B cell (primary cell): ENCODE measurements at regions not wholly inside any gene's neighbourhood (a gene's known extent, or its start where the extent isn't known, plus 50 kb on each side); places are given as distances from the start of the nearest gene placed in this dataset.

Experiments
- ATAC-seq: fragments of 200-7000 bp; cut with Tn5 transposase; one replicate; pipeline ENCODE4 v1.10.0; 2021; ENCODE audit warnings: low read depth, mild to moderate bottlenecking, moderate number of reproducible peaks, moderate library complexity
- CTCF ChIA-PET: fragments of 350-600 bp; sonication (Branson Sonifier 250); formaldehyde crosslinking; loops from one replicate; lab custom pipeline; 2021; ENCODE audit warnings: antibody characterized with exemption, inconsistent platforms; lab: Charles Lee
- POLR2A ChIA-PET: fragments of 350-600 bp; sonication (Branson Sonifier 250); formaldehyde crosslinking; loops from one replicate; lab custom pipeline; 2021; ENCODE audit warnings: antibody characterized with exemption; lab: Charles Lee
- DNase-seq: peaks from one replicate; pipeline ENCODE4 v3.0.0; 2013
- H2AFZ ChIP-seq: 2 replicates; pipeline ENCODE4 v1.6.1; 2012; ENCODE audit warnings: mild to moderate bottlenecking, low read depth, low read length; ENCODE audit not compliant: insufficient read depth, poor library complexity, severe bottlenecking
- H3K27ac ChIP-seq, 2 donors: 1 replicate in 1 of 2; 2 replicates in 1 of 2; pipeline ENCODE4 v1.5.1; 2012 to 2013; ENCODE audit warnings: low read length in 2 of 2, mild to moderate bottlenecking in 2 of 2, moderate library complexity in 1 of 2
- H3K27me3 ChIP-seq, 4 experiments: fragments of 200-600 bp in 1 of 4; sonication (generic) in 1 of 4; replicated peaks in 1 of 4; 1 replicate in 2 of 4; 2 replicates in 2 of 4; pipeline versions ENCODE4 v1.6.1 to v1.7.0; 2013 to 2016; ENCODE audit warnings: low read length in 3 of 4, mild to moderate bottlenecking in 2 of 4, mixed read lengths in 1 of 4, moderate library complexity in 1 of 4; ENCODE audit not compliant: insufficient read depth in 4 of 4, control insufficient read depth in 3 of 4; ENCODE audit errors: control extremely low read depth in 1 of 4
- H3K36me3 ChIP-seq, 2 experiments: replicated peaks in 1 of 2; 1 replicate in 1 of 2; 2 replicates in 1 of 2; pipeline versions ENCODE4 v1.6.1 to v1.7.1; 2013; ENCODE audit warnings: low read length in 1 of 2; ENCODE audit not compliant: insufficient read depth in 2 of 2, control insufficient read depth in 1 of 2; ENCODE audit errors: control extremely low read depth in 1 of 2, extremely low read depth in 1 of 2
- H3K4me1 ChIP-seq, 2 donors: fragments of 200-600 bp in 1 of 2; sonication (generic) in 1 of 2; 1 replicate in 1 of 2; 2 replicates in 1 of 2; pipeline versions ENCODE4 v1.5.1 to v1.6.1; 2013 to 2017; ENCODE audit warnings: low read length in 2 of 2; ENCODE audit not compliant: control insufficient read depth in 2 of 2, insufficient read depth in 2 of 2
- H3K4me2 ChIP-seq: replicated peaks from 2 replicates; pipeline ENCODE3; 2012; ENCODE audit warnings: mild to moderate bottlenecking, low read depth, low read length; ENCODE audit not compliant: poor library complexity, severe bottlenecking
- H3K4me3 ChIP-seq, 5 experiments: fragments of 200-600 bp in 1 of 5; sonication (generic) in 1 of 5; 1 replicate in 3 of 5; 2 replicates in 2 of 5; pipeline versions ENCODE4 v1.5.1 to v1.7.0; 2011 to 2016; ENCODE audit warnings: low read length in 4 of 5, mild to moderate bottlenecking in 4 of 5, low read depth in 2 of 5, control low read depth in 1 of 5, moderate library complexity in 1 of 5; ENCODE audit not compliant: insufficient read depth in 1 of 5; ENCODE audit errors: control extremely low read depth in 1 of 5, extremely low read depth in 1 of 5
- H3K79me2 ChIP-seq: fragments of 200-600 bp; sonication (generic); one replicate; pipeline ENCODE4 v1.6.0; 2016; ENCODE audit warnings: low read length; ENCODE audit not compliant: control insufficient read depth, insufficient read depth
- H3K9ac ChIP-seq: fragments of 200-600 bp; sonication (generic); 2 replicates; pipeline ENCODE4 v1.6.1; 2017; ENCODE audit warnings: mild to moderate bottlenecking, low read length, moderate library complexity
- H3K9me3 ChIP-seq, 3 donors: one replicate each; pipeline versions ENCODE4 v1.6.1 to v1.7.1; 2013; ENCODE audit warnings: low read length in 2 of 3; ENCODE audit not compliant: control insufficient read depth in 2 of 3, insufficient read depth in 1 of 3; ENCODE audit errors: control extremely low read depth in 1 of 3
- H4K20me1 ChIP-seq: 2 replicates; pipeline ENCODE4 v1.6.0; 2012; ENCODE audit warnings: mild to moderate bottlenecking, low read length; ENCODE audit not compliant: insufficient read depth, control insufficient read depth, poor library complexity, severe bottlenecking
- H3K27ac Mint-ChIP-seq: one replicate; pipeline ENCODE4 v1.8.0; 2021; ENCODE audit warnings: mixed read lengths
- H3K27me3 Mint-ChIP-seq: one replicate; pipeline ENCODE4 v1.8.0; 2021; ENCODE audit warnings: mixed read lengths
- H3K4me1 Mint-ChIP-seq: one replicate; pipeline ENCODE4 v1.8.0; 2021; ENCODE audit warnings: mixed read lengths
- H3K4me3 Mint-ChIP-seq: one replicate; pipeline ENCODE4 v1.8.0; 2021; ENCODE audit warnings: mixed read lengths
- H3K9me3 Mint-ChIP-seq: one replicate; pipeline ENCODE4 v1.8.0; 2022; ENCODE audit warnings: mixed read lengths; ENCODE audit not compliant: insufficient read depth
- CTCF ChIP-seq: fragments of 200-600 bp; IDR thresholded peaks from one replicate; pipeline ENCODE4 v1.8.0; 2022; ENCODE audit warnings: antibody characterized with exemption, mild to moderate bottlenecking
- EZH2 ChIP-seq: IDR thresholded peaks from 2 replicates; pipeline ENCODE4 v1.6.1; 2012; ENCODE audit warnings: borderline replicate concordance, low read depth, mild to moderate bottlenecking, moderate library complexity, low read length; ENCODE audit not compliant: insufficient read depth, poor library complexity, severe bottlenecking
- WGBS: methylation state at CpG from one replicate; pipeline ENCODE4 v1.1.5; 2013; ENCODE audit warnings: missing lambda C conversion rate; ENCODE audit not compliant: insufficient coverage; 5-methylcytosine and 5-hydroxymethylcytosine counted together
- intact Hi-C: fragments of 100-400 bp; cut with micrococcal nuclease; formaldehyde crosslinking; loops from one replicate; pipeline ENCODE4 v1.10.0; 2022

GRCh38 chr15:68503791-68504680 lies 72.1 kb upstream of the ITGA11 start:
- Mint-ChIP-seq H3K9me3 (no peaks in the 10 kb centered on the region), H3K4me3 (no peak overlapping the region), H3K27me3 (peaks cover 26% of the 10 kb centered on the region), H3K4me1 (no peaks in the 10 kb centered on the region), H3K27ac (no peak overlapping the region)
- Histone ChIP-seq H3K27me3 (peaks cover 0 to 4% (median 1%) of the 10 kb centered on the region in 4 experiments), H3K4me3 (no peak overlapping the region), H3K36me3 (no peaks in the 10 kb centered on the region), H3K79me2 (no peaks in the 10 kb centered on the region), H2AFZ (peak overlapping the region; percentile 1), H3K4me1 (no peaks in the 10 kb centered on the region), H3K9me3 (peaks cover 0 to 4% (median 0%) of the 10 kb centered on the region in 3 donors), H4K20me1 (no peaks in the 10 kb centered on the region), H3K4me2 (no peak overlapping the region), H3K27ac (no peak overlapping the region), H3K9ac (no peak overlapping the region)
- TF ChIP-seq CTCF = no peak
- TF ChIP-seq EZH2 = no peak
- ChIA-PET POLR2A (no interaction called here), CTCF (no interaction called here)
- WGBS = 64% methylated on average over 11 of the region's 11 CpGs
- intact Hi-C loops = no loop called here
- DNase-seq = no peak
- ATAC-seq = no peak

GRCh38 chr15:68504681-68505170 lies 72.8 kb upstream of the ITGA11 start:
- Mint-ChIP-seq H3K9me3 (no peaks in the 10 kb centered on the region), H3K4me3 (no peak overlapping the region), H3K27me3 (peaks cover 26% of the 10 kb centered on the region), H3K4me1 (no peaks in the 10 kb centered on the region), H3K27ac (no peak overlapping the region)
- 60% methylated on average over 4 of the region's 8 CpGs for WGBS
- Histone ChIP-seq H3K4me2 (no peak overlapping the region), H2AFZ (peak overlapping the region; percentile 1), H3K27me3 (peaks cover 0 to 4% (median 1%) of the 10 kb centered on the region in 4 experiments), H3K9ac (no peak overlapping the region), H3K79me2 (no peaks in the 10 kb centered on the region), H3K4me1 (no peaks in the 10 kb centered on the region), H4K20me1 (no peaks in the 10 kb centered on the region), H3K27ac (no peak overlapping the region), H3K36me3 (no peaks in the 10 kb centered on the region), H3K9me3 (peaks cover 0 to 4% (median 0%) of the 10 kb centered on the region in 3 donors), H3K4me3 (no peak overlapping the region)
- POLR2A ChIA-PET = no interaction called here
- ATAC-seq = no peak
- CTCF ChIA-PET = no interaction called here
- TF ChIP-seq EZH2 = no peak
- no peak for TF ChIP-seq CTCF
- no peak for DNase-seq
- intact Hi-C loops = no loop called here
